GM18502 (cell line): ENCODE measurements at regions not wholly inside any gene's neighbourhood (a gene's known extent, or its start where the extent isn't known, plus 50 kb on each side); places are given as distances from the start of the nearest gene placed in this dataset.
A peak's percentile ranks its signal among the peaks of the same experiment; 100 is the strongest.
"Not testable (repeated sequence)": the region's sequence is repeated elsewhere in the genome, so short reads cannot be mapped to it uniquely, and the experiment has no call there.

ENCODE experiments used
- ATAC-seq: cut with Tn5 transposase; IDR thresholded peaks from one replicate; pipeline ENCODE4 v1.9.1; 2021; ENCODE audit warnings: mild to moderate bottlenecking; ENCODE audit not compliant: unreplicated experiment, poor library complexity

DNA sequence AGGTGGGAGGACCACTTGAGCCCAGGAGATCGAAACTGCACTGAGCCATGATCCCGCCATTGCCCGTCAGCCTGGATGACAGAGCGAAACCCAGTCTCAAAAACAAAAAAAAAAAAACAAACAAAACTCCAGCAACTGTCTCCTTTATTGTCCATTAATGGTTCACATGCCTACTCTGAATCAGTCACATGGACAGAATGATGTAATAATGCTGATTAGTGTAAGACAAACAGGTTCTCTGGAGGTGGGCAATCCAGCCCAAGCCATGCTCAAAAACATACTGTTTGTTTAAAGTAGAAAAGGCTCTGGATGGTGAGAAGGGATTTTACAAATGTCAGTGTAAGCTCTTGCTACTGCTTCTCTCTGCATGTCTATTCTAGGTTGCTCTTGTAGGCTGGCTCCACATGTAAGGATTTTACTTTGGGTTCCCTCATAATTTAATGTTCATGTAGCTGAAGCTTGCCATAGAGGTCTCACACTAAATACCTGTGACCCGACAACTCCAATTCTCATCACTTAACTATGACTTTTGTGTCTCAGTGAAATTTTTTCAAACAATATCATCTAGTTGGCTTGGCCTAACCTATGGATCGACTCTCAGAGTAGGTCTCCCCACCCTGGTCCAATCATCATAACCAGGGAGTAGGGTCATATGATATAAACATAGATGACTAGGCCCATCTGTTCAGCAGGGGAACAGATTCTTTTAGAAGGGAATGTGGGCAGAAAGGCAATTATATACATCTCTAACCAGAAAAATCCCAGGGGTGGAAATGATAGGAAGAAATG is 83.9 kb upstream of the SLC39A10 start:
- ATAC-seq: no peak

DNA sequence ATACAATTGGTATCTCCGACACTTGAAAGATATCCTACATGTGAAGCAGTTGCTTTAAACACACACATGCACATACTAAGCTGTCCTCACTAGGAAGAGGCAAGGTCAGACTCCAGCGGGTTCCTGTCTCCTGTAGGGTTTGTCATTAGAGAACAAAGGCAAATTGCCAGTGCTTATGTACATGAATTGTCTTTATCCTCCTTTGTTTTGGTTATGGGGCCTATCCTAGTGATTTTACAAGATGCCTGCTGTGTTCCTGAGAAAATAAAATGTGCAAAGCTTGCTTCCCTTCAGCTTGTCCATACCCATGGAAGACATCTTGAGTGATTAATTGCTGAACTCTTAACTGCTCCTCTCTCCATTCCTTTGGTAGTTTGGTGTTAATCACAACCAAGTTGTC is 86.7 kb upstream of the SLC39A10 start:
- no peak for ATAC-seq

DNA sequence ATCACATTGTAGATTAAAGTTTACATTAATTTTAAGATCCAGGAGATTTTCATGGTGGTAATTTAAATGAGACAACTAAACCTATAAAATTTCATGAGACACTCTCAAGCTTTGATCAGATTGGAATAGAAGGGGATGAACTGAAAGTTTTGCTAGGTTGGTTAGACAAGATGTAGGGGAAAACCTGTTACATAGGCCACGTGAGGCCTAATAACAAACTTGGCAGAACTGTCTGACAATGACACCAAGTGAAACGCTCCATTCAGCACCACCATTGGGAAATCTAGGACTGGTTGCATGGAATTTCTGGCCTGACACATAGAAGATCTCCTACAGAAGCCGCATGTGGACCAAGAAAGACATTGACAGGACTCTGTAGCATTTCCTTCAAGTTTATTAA is 87.8 kb upstream of the SLC39A10 start:
- no peak for ATAC-seq

DNA sequence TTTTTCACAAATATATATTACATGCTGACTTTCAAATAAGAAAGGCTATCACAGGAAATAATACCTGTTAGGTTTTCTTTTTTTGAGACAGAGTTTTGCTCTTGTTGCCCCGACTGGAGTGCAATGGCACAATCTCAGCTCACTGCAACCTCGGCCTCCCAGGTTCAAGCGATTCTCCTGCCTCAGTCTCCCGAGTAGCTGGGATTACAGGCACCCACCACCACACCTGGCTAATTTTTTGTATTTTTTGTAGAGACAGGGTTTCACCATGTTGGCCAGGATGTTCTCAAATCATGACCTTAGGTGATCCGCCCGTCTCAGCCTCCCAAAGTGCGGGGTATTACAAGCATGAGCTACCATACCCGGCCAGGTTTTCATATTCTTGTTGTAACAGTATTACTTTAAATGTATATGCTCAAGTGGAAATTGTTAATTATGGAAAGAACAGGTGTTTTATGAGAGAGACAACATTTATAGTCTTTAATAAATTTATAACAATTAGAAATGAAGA is 92.3 kb upstream of the SLC39A10 start:
- not testable (repeated sequence) for ATAC-seq

DNA sequence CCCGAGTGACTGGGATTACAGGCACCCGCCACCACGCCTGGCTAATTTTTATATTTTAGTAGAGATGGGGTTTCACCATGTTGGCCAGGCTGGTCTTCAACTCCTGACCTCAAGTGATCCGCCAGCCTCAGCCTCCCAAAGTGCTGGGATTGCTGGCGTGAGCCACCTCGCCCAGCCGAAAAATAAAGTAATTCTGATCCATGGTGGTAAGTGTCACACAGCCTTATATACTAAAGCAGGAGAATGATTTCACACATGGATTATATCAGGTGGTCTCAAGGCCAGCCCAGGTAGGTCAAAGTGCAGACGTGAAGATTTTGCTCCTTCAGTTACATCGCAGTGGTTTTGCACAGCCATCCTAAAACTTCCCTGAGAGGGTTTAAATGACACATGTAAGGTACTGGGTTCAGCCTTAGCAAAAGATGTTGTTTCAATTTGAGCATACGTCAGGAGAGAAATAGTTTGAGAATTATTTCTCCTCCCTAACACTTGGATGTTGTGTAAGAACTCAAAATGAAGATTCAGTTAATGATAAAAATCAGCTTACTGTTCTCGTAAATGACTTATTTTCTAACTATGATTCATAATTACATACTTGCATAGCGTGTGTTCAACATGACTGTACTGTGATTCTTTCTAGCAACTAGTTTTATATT is 93.0 kb upstream of the SLC39A10 start:
- ATAC-seq: no peak

DNA sequence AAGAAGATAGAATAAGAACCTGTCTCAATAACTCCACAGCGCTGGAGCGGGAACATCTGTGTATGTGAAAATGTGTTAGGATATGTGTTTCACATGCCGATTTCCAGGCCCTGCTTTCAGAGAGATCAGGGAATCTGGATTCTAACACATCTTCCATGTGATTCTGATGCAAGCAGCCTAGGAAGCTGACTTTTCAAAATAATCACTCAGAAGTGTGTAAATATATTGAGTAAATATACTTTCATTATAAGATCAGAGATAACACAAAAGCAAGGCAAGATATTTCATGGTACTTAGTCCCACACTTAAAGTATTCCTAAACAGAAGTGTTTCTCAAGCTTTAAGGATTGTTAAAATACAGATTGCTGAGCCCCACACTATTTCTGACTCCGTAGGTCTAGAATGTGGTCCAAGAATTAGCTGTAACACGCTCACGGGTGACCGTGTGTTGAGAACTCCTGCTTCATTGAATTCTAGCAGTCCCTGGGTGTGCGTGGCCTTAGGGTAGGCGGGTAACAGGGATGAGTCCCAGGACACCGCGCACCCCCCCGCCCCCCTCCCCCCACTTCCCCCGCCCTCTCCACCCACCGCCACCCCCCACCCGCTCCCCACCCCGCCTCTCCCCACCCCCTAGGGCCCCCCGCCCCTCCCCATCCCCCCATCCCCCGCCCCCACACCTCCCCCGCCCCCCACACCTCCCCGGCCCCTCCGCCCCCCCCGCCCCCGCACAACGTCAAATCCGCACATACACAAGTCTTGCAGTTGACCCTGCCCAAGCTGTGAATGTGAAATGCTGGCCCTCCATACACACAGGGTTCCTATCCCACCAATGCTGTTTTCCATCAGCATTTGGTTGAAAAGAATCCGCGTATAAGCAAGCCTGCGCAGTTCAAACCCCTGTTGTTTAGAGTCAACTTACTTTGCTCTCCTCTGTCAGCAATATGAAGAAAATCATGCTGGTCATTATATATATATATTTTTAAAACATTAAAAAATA is 94.2 kb upstream of the SLC39A10 start:
- no peak for ATAC-seq

DNA sequence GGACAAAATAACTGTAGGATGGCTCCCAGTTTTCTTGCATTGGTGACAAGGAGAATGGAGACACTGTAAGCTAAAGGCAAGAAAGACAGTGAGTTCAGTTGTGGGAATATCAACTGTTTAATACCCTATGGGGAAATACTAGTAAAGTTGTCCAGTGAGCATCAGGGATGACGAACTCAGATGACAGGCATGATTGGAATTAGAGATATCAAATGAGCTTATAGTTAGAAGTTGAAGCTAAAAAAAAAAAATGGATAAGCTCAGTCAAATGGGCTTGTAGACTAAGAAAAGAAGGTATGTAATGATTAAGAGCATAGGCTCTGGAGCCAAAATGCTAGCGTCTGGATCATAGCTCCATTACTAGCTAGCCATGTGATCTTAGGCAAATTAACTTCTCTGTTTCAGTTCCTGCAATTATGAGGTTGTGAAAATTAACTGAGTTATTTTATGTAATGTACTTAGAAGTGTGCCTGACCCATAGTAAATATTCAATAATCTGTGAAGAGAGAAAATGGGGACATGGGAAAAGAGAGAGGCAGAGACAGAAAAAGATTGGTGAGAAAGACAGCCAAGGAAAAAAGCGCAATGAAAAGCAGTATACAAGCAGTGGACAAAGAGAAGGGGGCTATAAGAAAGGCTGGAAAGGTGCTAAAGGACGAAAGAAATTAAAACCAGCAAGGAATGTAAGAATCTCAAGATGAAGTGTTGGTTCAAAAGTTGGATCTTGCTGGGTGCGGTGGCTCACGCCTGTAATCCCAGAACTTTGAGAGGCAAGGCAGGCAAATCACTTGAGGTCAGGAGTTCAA is 95.7 kb upstream of the SLC39A10 start:
- ATAC-seq: peak; percentile 56

DNA sequence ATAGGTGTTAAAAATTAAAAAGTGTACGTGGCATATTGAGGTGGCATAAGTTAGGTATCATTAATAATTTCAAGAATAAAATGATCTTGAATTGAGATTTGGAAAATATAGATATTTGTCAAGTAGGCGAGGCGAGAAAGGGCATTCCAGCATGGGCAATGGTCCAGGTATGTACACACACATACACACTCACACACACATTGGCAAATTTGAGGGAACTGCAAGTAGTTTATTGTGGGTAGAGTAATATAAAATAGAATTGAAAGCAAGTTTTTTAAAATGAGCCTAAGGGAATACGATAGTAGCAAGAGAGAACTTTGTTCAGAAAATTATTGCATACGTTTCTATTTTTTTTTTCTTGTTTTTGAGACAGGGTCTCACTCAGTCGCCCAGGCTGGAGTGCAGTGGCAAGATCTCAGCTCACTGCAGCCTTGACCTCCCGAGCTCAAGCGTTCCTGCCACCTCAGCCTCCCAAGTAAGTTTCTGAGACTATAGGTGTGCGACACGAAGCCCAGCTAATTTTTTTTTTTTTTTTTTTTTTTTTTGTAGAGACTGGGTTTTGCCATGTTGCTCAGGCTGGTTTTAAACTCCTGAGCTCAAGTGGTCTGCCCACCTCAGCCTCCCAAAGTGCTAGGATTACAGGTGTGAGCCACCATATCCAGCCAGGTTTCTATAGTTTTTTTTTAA is 96.7 kb upstream of the SLC39A10 start:
- no peak for ATAC-seq

DNA sequence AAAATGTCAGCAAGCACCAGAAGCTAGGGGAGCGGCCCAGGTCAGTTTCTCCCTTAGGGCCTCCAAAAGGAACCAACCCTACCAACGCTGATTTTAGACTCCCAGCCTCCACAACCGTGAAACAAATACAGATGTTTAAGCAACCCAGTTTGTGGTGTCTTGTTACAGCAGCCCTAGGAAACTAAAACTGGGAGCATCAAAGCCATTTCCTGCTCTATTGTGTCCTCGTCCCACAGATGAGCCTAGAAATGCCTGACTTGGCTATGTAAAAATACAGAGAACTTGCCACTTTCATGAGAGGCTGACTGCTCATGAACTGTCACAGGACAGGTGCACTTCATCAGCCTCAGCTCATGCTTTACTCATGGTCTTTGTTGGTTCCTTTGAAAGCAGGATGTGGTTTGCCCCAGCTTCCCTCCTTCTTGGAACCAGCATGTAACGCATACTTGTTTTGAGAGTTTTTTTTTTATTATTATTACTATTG is 97.6 kb upstream of the SLC39A10 start:
- ATAC-seq: peak; percentile 86

DNA sequence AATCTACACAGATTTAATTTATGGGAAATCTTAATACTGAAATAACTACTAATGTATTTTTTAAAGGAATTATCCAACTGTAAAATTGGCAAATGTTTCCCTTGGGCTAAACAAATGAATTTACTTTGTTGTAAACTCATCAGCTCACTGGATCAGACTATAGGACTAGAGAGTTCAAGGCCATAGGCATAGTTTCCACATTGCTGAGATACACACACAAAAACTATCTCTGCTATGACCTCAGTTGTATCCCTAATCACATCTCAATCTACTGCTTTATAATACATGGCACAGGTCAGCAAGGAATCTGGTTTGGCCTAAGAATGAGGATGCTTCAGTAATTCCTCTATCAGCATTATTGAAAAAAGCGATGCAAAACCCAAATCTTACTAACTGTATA is 101.1 kb upstream of the SLC39A10 start:
- ATAC-seq: no peak

DNA sequence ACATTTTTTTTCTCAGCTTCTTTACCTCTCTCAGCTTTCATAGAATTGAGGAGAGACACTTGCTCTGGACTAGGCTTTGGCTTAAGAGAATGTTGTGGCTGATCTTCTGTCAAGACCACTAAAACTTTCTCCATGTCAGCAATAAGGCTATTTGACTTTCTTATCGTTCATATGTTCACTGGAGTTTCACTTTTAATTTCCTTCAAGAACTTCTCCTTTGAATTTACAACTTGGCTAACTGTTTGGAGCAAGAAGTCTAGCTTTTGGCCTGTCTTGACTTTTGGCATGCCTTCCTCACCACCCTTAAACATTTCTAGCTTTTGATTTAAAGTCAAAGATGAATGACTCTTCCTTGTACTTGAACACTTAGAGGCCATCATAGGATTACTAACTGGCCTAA is 104.4 kb upstream of the SLC39A10 start:
- no peak for ATAC-seq

DNA sequence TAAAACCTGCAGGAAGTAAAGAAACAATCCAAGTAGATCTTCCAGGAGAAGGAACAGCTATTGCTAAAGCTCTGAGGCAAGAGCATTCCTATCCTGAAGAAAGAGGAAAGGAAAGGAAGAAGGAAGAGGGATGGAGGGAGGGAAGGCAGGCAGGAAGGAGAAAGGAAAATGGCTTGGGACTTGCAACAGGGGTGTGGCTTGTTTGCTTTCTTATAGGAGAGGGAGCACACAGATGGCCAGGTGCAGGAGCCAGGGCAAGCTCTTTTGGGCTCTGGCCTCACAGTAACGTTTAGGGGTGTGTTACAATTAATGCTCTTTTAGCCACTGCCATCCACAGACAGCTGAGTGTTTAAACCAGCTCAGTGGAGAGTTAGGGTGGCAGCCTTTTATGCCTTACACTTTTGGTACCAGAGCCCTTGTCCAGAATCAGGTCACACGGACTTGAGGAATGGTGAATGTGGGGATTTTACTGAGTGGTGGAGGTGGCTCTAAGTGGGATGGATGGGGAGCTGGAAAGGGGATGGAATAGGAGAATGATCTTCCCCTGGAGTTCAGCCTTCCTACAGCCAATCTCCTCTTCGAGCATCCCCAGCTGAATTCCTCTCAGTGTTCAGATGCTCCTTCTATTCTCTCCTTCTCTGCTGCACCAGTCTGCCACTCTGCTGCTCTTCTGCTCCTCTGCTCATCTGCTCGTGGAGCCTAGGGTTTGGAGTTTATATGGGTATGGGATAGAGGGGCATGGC is 108.7 kb upstream of the SLC39A10 start:
- ATAC-seq: no peak

DNA sequence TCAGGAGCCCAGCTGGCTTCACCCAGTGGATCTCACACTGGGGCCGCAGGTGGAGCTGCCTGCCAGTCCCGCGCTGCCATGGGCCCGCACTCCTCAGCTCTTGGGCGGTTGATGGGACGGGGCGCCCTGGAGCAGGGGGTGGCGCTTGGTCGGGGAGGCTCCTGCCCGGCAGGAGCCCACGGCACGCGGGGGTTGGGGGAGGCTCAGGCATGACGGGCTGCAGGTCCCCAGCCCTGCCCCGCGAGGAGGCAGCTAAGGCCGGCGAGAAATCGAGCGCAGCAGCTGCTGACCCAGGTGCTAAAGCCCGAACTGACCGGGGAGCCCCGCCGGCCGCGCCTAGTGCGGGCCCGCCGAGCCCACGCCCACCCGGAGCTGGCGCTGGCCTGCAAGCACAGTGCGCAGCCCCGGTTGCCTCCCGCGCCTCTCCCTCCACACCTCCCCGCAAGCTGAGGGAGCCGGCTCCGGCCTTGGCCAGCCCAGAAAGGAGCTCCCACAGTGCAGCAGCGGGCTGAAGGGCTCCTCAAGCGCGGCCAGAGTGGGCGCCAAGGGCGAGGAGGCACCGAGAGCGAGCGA is 109.7 kb upstream of the SLC39A10 start:
- not testable (repeated sequence) for ATAC-seq

DNA sequence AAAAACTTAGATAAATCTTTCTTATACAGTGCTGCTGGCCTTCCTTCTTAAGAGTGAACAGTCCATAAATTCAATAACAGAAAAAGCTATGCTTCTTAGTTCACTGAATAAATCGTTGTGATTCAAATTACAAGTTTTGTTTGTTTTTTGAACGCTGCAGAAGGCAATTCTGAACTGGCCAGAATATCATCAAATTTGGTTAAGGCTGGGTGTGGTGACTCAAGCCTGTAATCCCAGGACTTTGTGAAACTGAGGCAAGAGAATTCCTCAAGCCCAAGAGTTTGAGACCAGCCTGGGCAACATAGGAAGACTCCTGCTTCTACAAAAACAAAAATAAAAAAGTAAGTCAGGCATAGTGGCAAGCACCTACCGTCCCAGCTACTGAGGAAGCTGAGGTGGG is 111.2 kb upstream of the SLC39A10 start:
- no peak for ATAC-seq

DNA sequence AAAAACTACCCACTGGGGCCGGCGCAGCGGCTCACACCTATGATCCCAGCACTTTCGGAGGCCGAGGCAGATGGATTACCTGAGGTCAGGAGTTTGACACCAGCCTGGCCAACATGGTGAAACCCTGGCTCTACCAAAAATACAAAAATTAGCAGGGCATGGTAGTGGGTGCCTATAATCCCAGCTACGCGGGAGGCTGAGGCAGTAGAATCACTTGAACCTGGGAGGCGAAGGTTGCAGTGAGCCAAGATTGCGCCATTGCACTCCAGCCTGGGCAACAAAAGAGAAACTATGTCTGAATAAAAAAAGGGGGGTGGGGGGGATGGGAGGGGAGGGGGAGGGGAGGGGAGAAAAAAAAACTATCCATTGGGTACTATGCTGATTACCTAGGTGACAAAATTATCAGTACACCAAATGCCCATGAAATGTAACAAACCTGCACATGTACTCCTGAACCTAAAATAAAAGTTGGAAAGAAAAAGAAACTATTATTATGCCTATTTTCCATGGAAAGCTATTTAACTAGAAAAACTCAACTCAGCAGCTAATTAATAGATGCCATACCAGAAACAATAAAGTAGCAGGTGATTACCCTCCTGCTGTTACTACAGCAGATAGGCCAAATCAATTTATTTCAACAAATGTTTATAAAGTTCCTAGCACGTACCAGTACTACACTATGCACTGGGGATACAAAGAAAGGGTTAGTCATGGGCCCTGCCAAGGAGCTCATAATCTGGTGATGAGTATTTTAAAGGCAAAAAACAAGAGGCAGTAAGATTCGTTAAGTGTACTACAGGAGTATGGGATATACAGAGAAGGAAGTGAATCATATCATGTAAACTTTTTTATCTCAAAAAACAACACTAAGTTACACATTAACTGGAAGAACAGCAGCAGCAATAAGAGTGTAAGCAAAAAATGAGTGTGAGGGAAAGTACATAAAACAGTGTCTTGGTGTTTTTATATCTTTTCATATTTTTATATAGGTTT is 112.8 kb upstream of the SLC39A10 start:
- peak; percentile 73 for ATAC-seq

DNA sequence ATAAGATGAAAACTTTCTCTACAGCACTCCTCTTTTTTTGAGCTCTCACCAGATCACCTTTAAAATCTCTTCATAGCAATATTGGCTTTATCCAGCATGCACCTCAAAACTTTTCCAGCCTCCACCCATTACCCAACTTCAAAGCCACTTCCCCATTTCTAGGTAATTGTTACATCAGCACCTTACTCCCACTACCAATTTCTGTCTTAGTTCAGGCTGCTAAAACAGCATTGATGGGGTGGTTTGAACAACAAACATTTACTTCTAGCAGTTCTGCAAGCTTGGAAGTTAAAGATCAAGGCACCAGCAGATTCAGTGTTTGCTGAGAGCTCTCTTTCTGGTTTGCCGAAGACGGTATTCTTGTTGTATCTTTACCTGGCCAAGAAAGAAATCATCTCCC is 114.0 kb upstream of the SLC39A10 start:
- ATAC-seq: no peak

DNA sequence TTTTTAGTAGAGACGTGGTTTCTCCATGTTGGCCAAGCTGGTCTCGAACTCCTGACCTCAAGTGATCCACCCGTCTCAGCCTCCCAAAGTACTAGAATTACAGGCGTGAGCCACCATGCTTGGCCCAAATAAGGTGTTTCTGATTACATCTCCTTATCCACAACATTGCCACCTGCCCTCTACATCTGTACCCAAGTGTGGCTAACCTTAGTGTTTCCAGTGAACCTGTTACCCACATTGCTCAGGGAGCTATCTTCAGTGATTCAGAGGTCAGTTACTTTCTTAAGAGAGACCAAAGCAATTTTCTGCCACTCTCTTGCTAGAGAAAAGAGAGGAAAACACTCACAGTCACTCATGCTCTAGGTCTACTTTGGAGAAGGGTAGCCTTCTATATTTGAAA is 115.0 kb upstream of the SLC39A10 start:
- ATAC-seq: no peak
